ENCODE measurements at regions not wholly inside any gene's neighbourhood (a gene's known extent, or its start where the extent isn't known, plus 50 kb on each side); places are given as distances from the start of the nearest gene placed in this dataset.
"Not testable (repeated sequence)": the region's sequence is repeated elsewhere in the genome, so short reads cannot be mapped to it uniquely, and the experiment has no call there.

DNA sequence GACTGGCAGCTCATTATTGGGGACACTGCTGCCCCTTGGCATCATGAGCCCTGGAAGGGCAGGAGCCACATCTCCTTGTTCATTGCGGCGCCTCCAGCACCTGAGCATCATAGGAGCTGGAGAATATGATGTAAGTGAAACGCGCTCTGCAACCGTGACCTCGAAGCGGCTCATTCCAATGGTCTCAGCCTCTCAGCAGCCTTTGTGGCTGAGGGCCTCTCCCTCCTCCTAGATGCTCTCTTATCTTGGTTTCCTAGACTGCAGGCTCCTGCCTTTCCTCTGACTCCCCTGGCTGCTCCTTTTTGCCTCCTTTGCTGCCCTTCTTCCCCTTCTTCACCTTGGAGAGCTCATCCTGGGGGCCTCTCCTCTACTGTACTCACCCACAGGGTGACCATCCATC, 83.6 kb upstream of the CASZ1 start:
- Histone ChIP-seq H3K4me2 (no peak overlapping the region), H3K27me3 (ENCODE audit: insufficient read depth, low read depth) (peaks cover 98% of the 10 kb centered on the region), H3K36me3 (ENCODE audit: insufficient read depth) (no peaks in the 10 kb centered on the region), H3K9ac (no peak overlapping the region), H3K4me1 (ENCODE audit: low read depth, poor library complexity, severe bottlenecking) (no peaks in the 10 kb centered on the region), H3K27ac (no peak overlapping the region), H2AFZ (ENCODE audit: low read depth) (no peak overlapping the region), H3K79me2 (ENCODE audit: insufficient read depth, low read depth) (no peaks in the 10 kb centered on the region), H4K20me1 (ENCODE audit: insufficient read depth) (no peaks in the 10 kb centered on the region), H3K4me3 (IDR thresholded peaks at IDR 0.05; ENCODE audit: insufficient read depth, low read depth, low read length) (no peak overlapping the region)
- no peak for TF ChIP-seq CTCF (conservative IDR thresholded peaks at IDR 0.05; ENCODE audit: low read depth, low read length)

- H3K4me1 ChIP-seq (ENCODE audit: low read depth, poor library complexity, severe bottlenecking), result no peaks in the 10 kb centered on the region
- H3K9ac ChIP-seq, result no peak overlapping the region
- peaks cover 96% of the 10 kb centered on the region for H3K27me3 ChIP-seq (ENCODE audit: insufficient read depth, low read depth)
- H3K36me3 ChIP-seq (ENCODE audit: insufficient read depth), result no peaks in the 10 kb centered on the region
- H2AFZ ChIP-seq (ENCODE audit: low read depth), result no peak overlapping the region
- no peaks in the 10 kb centered on the region for H4K20me1 ChIP-seq (ENCODE audit: insufficient read depth)
- H3K4me2 ChIP-seq, result no peak overlapping the region
- H3K4me3 ChIP-seq (IDR thresholded peaks at IDR 0.05; ENCODE audit: insufficient read depth, low read depth, low read length), result no peak overlapping the region
- no peaks in the 10 kb centered on the region for H3K79me2 ChIP-seq (ENCODE audit: insufficient read depth, low read depth)
- no peak for TF ChIP-seq CTCF (conservative IDR thresholded peaks at IDR 0.05; ENCODE audit: low read depth, low read length)
- no peak overlapping the region for H3K27ac ChIP-seq
Measured at GRCh38 chr1:10881046-10881445, 84.6 kb upstream of the CASZ1 start.

DNA sequence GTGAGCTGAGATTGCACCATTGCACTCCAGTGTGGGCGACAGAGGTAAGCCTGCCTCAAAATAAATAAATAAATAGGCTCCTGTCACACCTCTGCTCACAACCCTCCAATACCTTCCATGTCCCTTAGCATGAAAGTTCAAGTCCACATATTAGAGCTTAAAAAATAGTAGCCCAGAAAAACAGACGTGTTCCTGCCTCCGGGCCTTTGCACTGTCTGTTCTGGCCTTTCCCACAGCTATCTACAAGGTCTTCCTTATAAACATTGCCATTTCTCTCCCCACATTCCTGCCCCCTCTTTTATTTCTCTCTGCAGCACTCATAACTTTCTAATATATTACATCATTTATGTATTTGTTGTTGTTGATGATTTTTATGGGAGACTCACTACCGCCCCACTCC, 85.6 kb upstream of the CASZ1 start:
- no peak overlapping the region for H3K9ac ChIP-seq
- H3K27me3 ChIP-seq (ENCODE audit: insufficient read depth, low read depth), result peaks cover 96% of the 10 kb centered on the region
- no peaks in the 10 kb centered on the region for H3K36me3 ChIP-seq (ENCODE audit: insufficient read depth)
- TF ChIP-seq CTCF (conservative IDR thresholded peaks at IDR 0.05; ENCODE audit: low read depth, low read length), result no peak
- no peak overlapping the region for H3K4me2 ChIP-seq
- H3K27ac ChIP-seq, result no peak overlapping the region
- H3K4me1 ChIP-seq (ENCODE audit: low read depth, poor library complexity, severe bottlenecking), result no peaks in the 10 kb centered on the region
- H2AFZ ChIP-seq (ENCODE audit: low read depth), result no peak overlapping the region
- H3K4me3 ChIP-seq (IDR thresholded peaks at IDR 0.05; ENCODE audit: insufficient read depth, low read depth, low read length), result no peak overlapping the region
- H4K20me1 ChIP-seq (ENCODE audit: insufficient read depth), result no peaks in the 10 kb centered on the region
- no peaks in the 10 kb centered on the region for H3K79me2 ChIP-seq (ENCODE audit: insufficient read depth, low read depth)

DNA sequence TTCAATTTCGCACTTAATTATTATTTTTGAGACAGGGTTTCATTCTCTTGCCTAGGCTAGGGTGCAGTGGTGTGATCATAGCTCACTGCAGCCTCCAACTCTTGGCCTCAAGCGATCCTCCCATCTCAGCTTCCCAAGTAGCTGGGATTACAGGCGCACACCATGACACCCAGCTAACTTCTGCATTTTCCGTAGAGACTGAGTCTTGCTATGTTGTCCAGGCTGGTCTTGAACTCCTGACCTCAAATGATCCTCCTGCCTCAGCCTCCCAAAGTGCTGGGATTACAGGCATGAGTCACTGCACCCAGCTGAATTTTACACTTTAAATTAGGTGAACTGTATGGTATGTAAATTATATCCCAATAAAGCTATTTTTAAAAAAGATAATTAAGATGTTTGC, 90.6 kb upstream of the CASZ1 start:
- not testable (repeated sequence) for H3K27ac ChIP-seq; H3K9ac ChIP-seq; H2AFZ ChIP-seq (ENCODE audit: low read depth); H3K4me1 ChIP-seq (ENCODE audit: low read depth, poor library complexity, severe bottlenecking); H3K4me3 ChIP-seq (IDR thresholded peaks at IDR 0.05; ENCODE audit: insufficient read depth, low read depth, low read length); H3K79me2 ChIP-seq (ENCODE audit: insufficient read depth, low read depth); H3K36me3 ChIP-seq (ENCODE audit: insufficient read depth); H3K4me2 ChIP-seq; H4K20me1 ChIP-seq (ENCODE audit: insufficient read depth)
- H3K27me3 ChIP-seq (ENCODE audit: insufficient read depth, low read depth), result peaks cover 82% of the 10 kb centered on the region

GRCh38 chr1:10888291-10888690, 91.8 kb upstream of the CASZ1 start:
- no peak for TF ChIP-seq CTCF (conservative IDR thresholded peaks at IDR 0.05; ENCODE audit: low read depth, low read length)
- Histone ChIP-seq H3K4me3 (IDR thresholded peaks at IDR 0.05; ENCODE audit: insufficient read depth, low read depth, low read length) (no peak overlapping the region), H4K20me1 (ENCODE audit: insufficient read depth) (no peaks in the 10 kb centered on the region), H3K27me3 (ENCODE audit: insufficient read depth, low read depth) (peaks cover 81% of the 10 kb centered on the region), H3K9ac (no peak overlapping the region), H3K36me3 (ENCODE audit: insufficient read depth) (no peaks in the 10 kb centered on the region), H3K27ac (no peak overlapping the region), H3K79me2 (ENCODE audit: insufficient read depth, low read depth) (no peaks in the 10 kb centered on the region), H2AFZ (ENCODE audit: low read depth) (no peak overlapping the region), H3K4me2 (no peak overlapping the region), H3K4me1 (ENCODE audit: low read depth, poor library complexity, severe bottlenecking) (no peaks in the 10 kb centered on the region)

All from KMS-11 (cell line).